AG04450 (cell line): ENCODE measurements at regions not wholly inside any gene's neighbourhood (a gene's known extent, or its start where the extent isn't known, plus 50 kb on each side); places are given as distances from the start of the nearest gene placed in this dataset.

Experiments used
- CTCF ChIA-PET: fragments of 300-600, 350-600 bp; formaldehyde crosslinking; extraction: SDS; loops from one replicate; lab custom pipeline; 2022; ENCODE audit warnings: antibody characterized with exemption, inconsistent platforms; lab: Charles Lee
- POLR2A ChIA-PET: fragments of 350-600 bp; formaldehyde crosslinking; extraction: SDS; loops from one replicate; lab custom pipeline; 2021; ENCODE audit warnings: antibody characterized with exemption, inconsistent platforms; lab: Yijun Ruan, JAX
- DNase-seq: peaks from one replicate; pipeline ENCODE4 v3.0.0-alpha.2; 2011; ENCODE audit warnings: low read depth, low spot score
- H3K27ac ChIP-seq: one replicate; pipeline ENCODE4 v1.5.1; 2012; ENCODE audit warnings: low read depth, low read length, control low read depth
- H3K27me3 ChIP-seq: one replicate; pipeline ENCODE4 v1.6.0; 2012; ENCODE audit warnings: low read length; ENCODE audit not compliant: control insufficient read depth, insufficient read depth
- H3K4me3 ChIP-seq: 2 replicates; pipeline ENCODE4 v1.5.1; 2011; ENCODE audit warnings: mild to moderate bottlenecking, low read depth, low read length, control low read depth
- H3K9me3 ChIP-seq: 2 replicates; pipeline ENCODE4 v1.5.1; 2012; ENCODE audit warnings: low read length; ENCODE audit not compliant: control insufficient read depth, insufficient read depth
- TF ChIP-seq, protein P1 (sequence below): IDR thresholded peaks from 2 replicates; pipeline ENCODE4 v1.5.1; 2011; ENCODE audit warnings: low read depth, low read length, control low read depth, inconsistent platforms

DNA sequence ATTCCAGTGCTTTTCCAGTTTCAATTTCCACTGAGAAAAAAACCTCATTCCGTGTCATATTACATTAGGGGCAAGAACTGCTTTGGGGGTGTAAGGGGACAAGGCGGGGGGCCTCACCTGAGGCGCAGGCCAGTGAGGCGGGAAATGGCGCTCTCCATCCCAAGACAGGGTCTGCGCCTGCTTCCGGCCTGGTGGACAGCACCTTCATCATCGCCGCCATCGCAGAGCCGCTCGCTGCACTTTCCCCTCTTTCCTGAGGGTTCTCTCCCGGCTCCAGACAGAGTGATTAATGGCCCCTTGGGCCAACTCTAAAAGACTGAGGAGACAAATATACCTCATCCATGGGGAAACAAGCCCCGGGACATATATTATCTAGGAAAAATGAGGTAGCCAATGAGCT lies 270.0 kb upstream of the SOX4 start:
- H3K27me3 ChIP-seq: no peaks in the 10 kb centered on the region
- H3K9me3 ChIP-seq: no peaks in the 10 kb centered on the region
- H3K27ac ChIP-seq: no peak overlapping the region
- CTCF ChIA-PET: no interaction called here
- H3K4me3 ChIP-seq: no peak overlapping the region
- DNase-seq: no peak
- TF ChIP-seq, protein P1, sequence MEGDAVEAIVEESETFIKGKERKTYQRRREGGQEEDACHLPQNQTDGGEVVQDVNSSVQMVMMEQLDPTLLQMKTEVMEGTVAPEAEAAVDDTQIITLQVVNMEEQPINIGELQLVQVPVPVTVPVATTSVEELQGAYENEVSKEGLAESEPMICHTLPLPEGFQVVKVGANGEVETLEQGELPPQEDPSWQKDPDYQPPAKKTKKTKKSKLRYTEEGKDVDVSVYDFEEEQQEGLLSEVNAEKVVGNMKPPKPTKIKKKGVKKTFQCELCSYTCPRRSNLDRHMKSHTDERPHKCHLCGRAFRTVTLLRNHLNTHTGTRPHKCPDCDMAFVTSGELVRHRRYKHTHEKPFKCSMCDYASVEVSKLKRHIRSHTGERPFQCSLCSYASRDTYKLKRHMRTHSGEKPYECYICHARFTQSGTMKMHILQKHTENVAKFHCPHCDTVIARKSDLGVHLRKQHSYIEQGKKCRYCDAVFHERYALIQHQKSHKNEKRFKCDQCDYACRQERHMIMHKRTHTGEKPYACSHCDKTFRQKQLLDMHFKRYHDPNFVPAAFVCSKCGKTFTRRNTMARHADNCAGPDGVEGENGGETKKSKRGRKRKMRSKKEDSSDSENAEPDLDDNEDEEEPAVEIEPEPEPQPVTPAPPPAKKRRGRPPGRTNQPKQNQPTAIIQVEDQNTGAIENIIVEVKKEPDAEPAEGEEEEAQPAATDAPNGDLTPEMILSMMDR: no peak
- POLR2A ChIA-PET: no interaction called here

GRCh38 chr6:21325201-21325856 lies 268.2 kb upstream of the SOX4 start:
- Histone ChIP-seq H3K9me3 (no peaks in the 10 kb centered on the region), H3K27me3 (no peaks in the 10 kb centered on the region), H3K27ac (no peak overlapping the region), H3K4me3 (no peak overlapping the region)
- TF ChIP-seq, protein P1: no peak
- CTCF ChIA-PET: interaction anchor here (1.0 kb wide), 1 partner anchor 10 kb away, joined by 4 read pairs; no protein-coding TSS in a partner anchor
- DNase-seq: no peak
- POLR2A ChIA-PET: no interaction called here

- POLR2A ChIA-PET: no interaction called here
- H3K4me3 ChIP-seq: no peak overlapping the region
- TF ChIP-seq, protein P1: no peak
- H3K27me3 ChIP-seq: no peaks in the 10 kb centered on the region
- H3K9me3 ChIP-seq: no peaks in the 10 kb centered on the region
- CTCF ChIA-PET: no interaction called here
- DNase-seq: no peak
- H3K27ac ChIP-seq: no peak overlapping the region
These were observed 266.0 kb upstream of the SOX4 start for GRCh38 chr6:21327326-21328112.

DNA sequence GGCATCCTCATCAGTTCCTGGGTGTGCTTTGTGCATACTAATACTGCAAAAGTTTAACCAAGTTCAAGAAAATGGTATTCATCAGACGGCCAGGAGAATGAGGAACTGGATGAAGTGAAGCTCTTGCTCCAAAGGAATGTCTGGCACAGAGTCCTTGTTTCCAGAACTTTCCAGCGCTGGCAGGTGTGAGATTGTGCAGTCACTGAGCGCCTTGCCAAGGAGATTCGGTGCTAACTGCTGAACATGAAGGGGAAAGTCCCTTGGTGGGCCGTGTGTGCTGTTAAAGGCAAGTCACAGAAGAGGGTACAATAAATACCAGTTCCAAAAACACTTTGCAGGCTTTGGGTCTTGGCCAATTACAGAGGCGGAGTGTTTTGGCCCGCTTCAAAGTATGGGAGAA lies 262.3 kb upstream of the SOX4 start:
- Histone ChIP-seq H3K9me3 (no peaks in the 10 kb centered on the region), H3K27me3 (peaks cover 3% of the 10 kb centered on the region), H3K4me3 (no peak overlapping the region), H3K27ac (no peak overlapping the region)
- no peak for DNase-seq
- ChIA-PET POLR2A (no interaction called here), CTCF (no interaction called here)
- TF ChIP-seq, protein P1: no peak

GRCh38 chr6:21332077-21332476 lies 261.5 kb upstream of the SOX4 start:
- TF ChIP-seq, protein P1: no peak
- no peak overlapping the region for H3K4me3 ChIP-seq
- POLR2A ChIA-PET: no interaction called here
- no peaks in the 10 kb centered on the region for H3K9me3 ChIP-seq
- peaks cover 4% of the 10 kb centered on the region for H3K27me3 ChIP-seq
- CTCF ChIA-PET: interaction anchor here (0.5 to 0.7 kb wide), 3 partner anchors 11 to 244 kb away, joined by 3 to 5 read pairs (median 3); no protein-coding TSS in a partner anchor
- no peak overlapping the region for H3K27ac ChIP-seq
- DNase-seq: no peak
